HG02678 (cell line): ENCODE measurements at regions not wholly inside any gene's neighbourhood (a gene's known extent, or its start where the extent isn't known, plus 50 kb on each side); places are given as distances from the start of the nearest gene placed in this dataset.
"Not testable (repeated sequence)": the region's sequence is repeated elsewhere in the genome, so short reads cannot be mapped to it uniquely, and the experiment has no call there.

ENCODE experiments used
- ATAC-seq: cut with Tn5 transposase; IDR thresholded peaks from one replicate; pipeline ENCODE4 v1.9.1; 2021; ENCODE audit warnings: mild to moderate bottlenecking, moderate library complexity; ENCODE audit not compliant: unreplicated experiment

- peak; percentile 17 for ATAC-seq
Observed at GRCh38 chr4:49153011-49153410, 166.9 kb downstream of the CWH43 start.

GRCh38 chr4:49154308-49155103 lies 168.4 kb downstream of the CWH43 start:
- ATAC-seq: peak; percentile 51

- not testable (repeated sequence) for ATAC-seq
Observed at GRCh38 chr4:49155270-49155669, 169.2 kb downstream of the CWH43 start.

- ATAC-seq: not testable (repeated sequence)
Observed at GRCh38 chr4:49156309-49156708, 170.2 kb downstream of the CWH43 start.

- ATAC-seq: not testable (repeated sequence)
Observed at GRCh38 chr4:49157630-49158029, 171.6 kb downstream of the CWH43 start.

GRCh38 chr4:49161111-49161541 lies 175.1 kb downstream of the CWH43 start:
- ATAC-seq: not testable (repeated sequence)

GRCh38 chr4:49164916-49165315 lies 178.8 kb downstream of the CWH43 start:
- not testable (repeated sequence) for ATAC-seq

- ATAC-seq: not testable (repeated sequence)
Observed at GRCh38 chr4:49177847-49178246, 191.8 kb downstream of the CWH43 start.

- ATAC-seq: not testable (repeated sequence)
Observed at GRCh38 chr4:49181088-49181487, 195.0 kb downstream of the CWH43 start.

- not testable (repeated sequence) for ATAC-seq
Observed at GRCh38 chr4:49211396-49212194, 225.5 kb downstream of the CWH43 start.

- not testable (repeated sequence) for ATAC-seq
Observed at GRCh38 chr4:49213250-49213649, 227.2 kb downstream of the CWH43 start.

GRCh38 chr4:49213750-49214149 lies 227.7 kb downstream of the CWH43 start:
- not testable (repeated sequence) for ATAC-seq

- ATAC-seq: not testable (repeated sequence)
Observed at GRCh38 chr4:49214453-49215081, 228.5 kb downstream of the CWH43 start.

GRCh38 chr4:49215082-49215479 lies 229.0 kb downstream of the CWH43 start:
- not testable (repeated sequence) for ATAC-seq

GRCh38 chr4:49216606-49217005 lies 230.5 kb downstream of the CWH43 start:
- not testable (repeated sequence) for ATAC-seq

GRCh38 chr4:49217492-49217891 lies 231.4 kb downstream of the CWH43 start:
- ATAC-seq: no peak

- not testable (repeated sequence) for ATAC-seq
Observed at GRCh38 chr4:49218094-49218493, 232.0 kb downstream of the CWH43 start.

GRCh38 chr4:49218931-49219330 lies 232.9 kb downstream of the CWH43 start:
- not testable (repeated sequence) for ATAC-seq

- not testable (repeated sequence) for ATAC-seq
Observed at GRCh38 chr4:49219489-49220225, 233.6 kb downstream of the CWH43 start.

- no peak for ATAC-seq
Observed at GRCh38 chr4:49221209-49221608, 235.1 kb downstream of the CWH43 start.
